K562 (cell line): ENCODE measurements at regions not wholly inside any gene's neighbourhood (a gene's known extent, or its start where the extent isn't known, plus 50 kb on each side); places are given as distances from the start of the nearest gene placed in this dataset.

Experiments
- BRCA1 ChIP-seq, 2 experiments: fragments of 450-650 bp in 1 of 2; sonication (generic) in 1 of 2; formaldehyde crosslinking in 1 of 2; IDR thresholded peaks; 2 replicates each; pipeline versions ENCODE4 v1.5.0 to v1.6.1; 2017 to 2020; ENCODE audit warnings: mild to moderate bottlenecking in 1 of 2, missing genetic modification reagents in 1 of 2
- CHD1 ChIP-seq: fragments of 200-600 bp; sonication (generic); IDR thresholded peaks from one replicate; pipeline ENCODE4 v1.6.1; 2012; ENCODE audit warnings: mild to moderate bottlenecking, moderate library complexity, low read length, inconsistent platforms
- EP300 ChIP-seq: IDR thresholded peaks from 2 replicates; pipeline ENCODE4 v1.6.1; 2012; ENCODE audit warnings: low read length, improper control_type of control experiment
- NCOA2 ChIP-seq, 2 experiments: fragments of 450-650 bp; IDR thresholded peaks; 2 replicates each; pipeline ENCODE4 v1.6.1; 2018; ENCODE audit warnings: mild to moderate bottlenecking in 2 of 2, moderate library complexity in 1 of 2; ENCODE audit not compliant: partially characterized antibody in 2 of 2
- NR2C2 ChIP-seq, 2 experiments: fragments of 200-800 bp in 1 of 2; sonication (Bioruptor generic) in 1 of 2; sonication (generic) in 1 of 2; formaldehyde crosslinking in 1 of 2; IDR thresholded peaks; 2 replicates each; pipeline versions ENCODE4 v1.6.1 to v1.8.0; 2016 to 2022; ENCODE audit warnings: mild to moderate bottlenecking in 1 of 2, missing compliant biosample characterization in 1 of 2, missing genetic modification characterization in 1 of 2, missing genetic modification reagents in 1 of 2
- POLR2H ChIP-seq: IDR thresholded peaks from 2 replicates; pipeline ENCODE4 v1.6.1; 2016; ENCODE audit warnings: missing genetic modification characterization, low read depth, mild to moderate bottlenecking, control low read depth, missing compliant biosample characterization, moderate library complexity
- RAD21 ChIP-seq, 2 experiments: fragments of 250-450 bp in 1 of 2; fragments of 450-650 bp in 1 of 2; sonication (Bioruptor Pico) in 1 of 2; formaldehyde crosslinking in 1 of 2; IDR thresholded peaks in 1 of 2; conservative IDR thresholded peaks in 1 of 2; 2 replicates each; pipeline versions ENCODE4 v1.4.0 to v1.8.0; 2020 to 2022; ENCODE audit warnings: mild to moderate bottlenecking in 2 of 2, moderate library complexity in 1 of 2
- STAT5B ChIP-seq: fragments of 250-450 bp; sonication (Bioruptor Pico); IDR thresholded peaks from 2 replicates; pipeline ENCODE4 v1.8.0; 2021; ENCODE audit warnings: mild to moderate bottlenecking, inconsistent platforms
- ZBTB7A ChIP-seq: IDR thresholded peaks from 2 replicates; pipeline ENCODE4 v1.6.1; 2011; ENCODE audit warnings: low read depth, mild to moderate bottlenecking, low read length, moderate library complexity, borderline replicate concordance; ENCODE audit not compliant: control insufficient read depth
- TF ChIP-seq, protein P1 (sequence below), 3 experiments: IDR thresholded peaks in 2 of 3; conservative IDR thresholded peaks in 1 of 3; 2 replicates each; pipeline ENCODE4 v1.5.1; 2011 to 2012; ENCODE audit warnings: low read length in 3 of 3, mild to moderate bottlenecking in 3 of 3, control low read depth in 2 of 3, improper control_type of control experiment in 1 of 3, inconsistent platforms in 1 of 3, low read depth in 1 of 3, mixed read lengths in 1 of 3, moderate library complexity in 1 of 3; ENCODE audit not compliant: insufficient read depth in 2 of 3
- TF ChIP-seq, protein P2 (sequence below): fragments of 250-450 bp; sonication (Bioruptor Pico); IDR thresholded peaks from 2 replicates; pipeline ENCODE4 v1.8.0; 2021; ENCODE audit warnings: mild to moderate bottlenecking, moderate library complexity

DNA sequence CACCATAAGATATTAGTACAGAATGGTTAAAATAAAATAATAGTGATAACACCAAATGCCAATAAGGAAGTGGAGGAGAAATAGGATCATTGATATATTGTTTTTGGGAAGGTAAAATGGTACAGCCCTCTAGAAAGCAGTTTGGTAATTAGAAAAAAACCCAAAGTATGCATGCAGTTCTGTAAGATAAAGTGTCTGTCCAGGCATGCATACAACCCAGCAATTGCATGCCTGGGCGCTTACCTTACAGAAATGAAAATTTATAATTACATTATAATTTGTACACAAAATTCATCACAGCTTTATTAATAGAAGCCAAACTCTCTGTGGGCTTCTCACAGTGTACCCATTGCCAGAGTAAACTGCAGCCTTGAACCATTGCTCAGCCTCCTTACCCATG lies 124.7 kb downstream of the TTC6 start:
- no peak for TF ChIP-seq NR2C2 (CRISPR knock-in tag; IDR thresholded peaks at IDR 0.05)
- no peak for TF ChIP-seq NR2C2 (tag; IDR thresholded peaks at IDR 0.05)
- TF ChIP-seq CHD1: no peak
- TF ChIP-seq BRCA1 (IDR thresholded peaks at IDR 0.05): no peak
- TF ChIP-seq BRCA1 (CRISPR knock-in tag; IDR thresholded peaks at IDR 0.05): no peak
- TF ChIP-seq ZBTB7A: no peak
- TF ChIP-seq, protein P1, sequence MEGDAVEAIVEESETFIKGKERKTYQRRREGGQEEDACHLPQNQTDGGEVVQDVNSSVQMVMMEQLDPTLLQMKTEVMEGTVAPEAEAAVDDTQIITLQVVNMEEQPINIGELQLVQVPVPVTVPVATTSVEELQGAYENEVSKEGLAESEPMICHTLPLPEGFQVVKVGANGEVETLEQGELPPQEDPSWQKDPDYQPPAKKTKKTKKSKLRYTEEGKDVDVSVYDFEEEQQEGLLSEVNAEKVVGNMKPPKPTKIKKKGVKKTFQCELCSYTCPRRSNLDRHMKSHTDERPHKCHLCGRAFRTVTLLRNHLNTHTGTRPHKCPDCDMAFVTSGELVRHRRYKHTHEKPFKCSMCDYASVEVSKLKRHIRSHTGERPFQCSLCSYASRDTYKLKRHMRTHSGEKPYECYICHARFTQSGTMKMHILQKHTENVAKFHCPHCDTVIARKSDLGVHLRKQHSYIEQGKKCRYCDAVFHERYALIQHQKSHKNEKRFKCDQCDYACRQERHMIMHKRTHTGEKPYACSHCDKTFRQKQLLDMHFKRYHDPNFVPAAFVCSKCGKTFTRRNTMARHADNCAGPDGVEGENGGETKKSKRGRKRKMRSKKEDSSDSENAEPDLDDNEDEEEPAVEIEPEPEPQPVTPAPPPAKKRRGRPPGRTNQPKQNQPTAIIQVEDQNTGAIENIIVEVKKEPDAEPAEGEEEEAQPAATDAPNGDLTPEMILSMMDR (IDR thresholded peaks at IDR 0.05 in 2 of 3, conservative IDR thresholded peaks at IDR 0.05 in 1 of 3; ENCODE audit: insufficient read depth in 2 of 3, low read depth in 1 of 3, low read length in 3 of 3): no peak
- TF ChIP-seq RAD21 (CRISPR knock-in tag; conservative IDR thresholded peaks at IDR 0.05 in 1 of 2, IDR thresholded peaks at IDR 0.05 in 1 of 2): no peak
- no peak for TF ChIP-seq STAT5B
- TF ChIP-seq, protein P2, sequence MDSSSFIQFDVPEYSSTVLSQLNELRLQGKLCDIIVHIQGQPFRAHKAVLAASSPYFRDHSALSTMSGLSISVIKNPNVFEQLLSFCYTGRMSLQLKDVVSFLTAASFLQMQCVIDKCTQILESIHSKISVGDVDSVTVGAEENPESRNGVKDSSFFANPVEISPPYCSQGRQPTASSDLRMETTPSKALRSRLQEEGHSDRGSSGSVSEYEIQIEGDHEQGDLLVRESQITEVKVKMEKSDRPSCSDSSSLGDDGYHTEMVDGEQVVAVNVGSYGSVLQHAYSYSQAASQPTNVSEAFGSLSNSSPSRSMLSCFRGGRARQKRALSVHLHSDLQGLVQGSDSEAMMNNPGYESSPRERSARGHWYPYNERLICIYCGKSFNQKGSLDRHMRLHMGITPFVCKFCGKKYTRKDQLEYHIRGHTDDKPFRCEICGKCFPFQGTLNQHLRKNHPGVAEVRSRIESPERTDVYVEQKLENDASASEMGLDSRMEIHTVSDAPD: no peak
- TF ChIP-seq NCOA2 (IDR thresholded peaks at IDR 0.05; ENCODE audit: partially characterized antibody in 2 of 2): no peak
- TF ChIP-seq POLR2H (tag): no peak
- no peak for TF ChIP-seq EP300
